ENCODE measurements at regions not wholly inside any gene's neighbourhood (a gene's known extent, or its start where the extent isn't known, plus 50 kb on each side); places are given as distances from the start of the nearest gene placed in this dataset.
"Not testable (repeated sequence)": the region's sequence is repeated elsewhere in the genome, so short reads cannot be mapped to it uniquely, and the experiment has no call there.

DNA sequence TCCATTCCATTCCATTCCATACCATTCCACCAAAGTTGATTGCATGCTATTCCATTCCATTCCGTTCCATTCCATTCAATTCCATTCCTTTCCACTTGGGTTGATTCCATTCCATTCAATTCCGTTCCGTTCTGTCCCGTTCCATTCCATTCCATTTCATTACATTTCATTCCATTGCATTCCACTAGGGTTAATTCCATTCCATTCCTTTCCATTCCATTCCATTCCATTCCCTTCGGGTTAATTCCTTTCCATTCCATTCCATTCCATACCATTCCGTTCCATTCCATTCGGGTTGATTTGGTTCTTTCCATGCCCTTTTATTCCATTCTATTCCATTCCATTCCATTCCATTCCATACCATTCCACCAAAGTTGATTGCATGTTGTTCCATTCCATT is 131.9 kb downstream of the CWH43 start:
- peaks cover 12% of the 10 kb centered on the region for H3K9me3 ChIP-seq (ENCODE audit: low read depth)
- not testable (repeated sequence) for H3K4me3 ChIP-seq; H3K4me1 ChIP-seq (ENCODE audit: low read depth); H3K36me3 ChIP-seq; DNase-seq (ENCODE audit: low read depth in 1 of 2, low spot score in 1 of 2); H3K27me3 ChIP-seq; H3K27ac ChIP-seq

DNA sequence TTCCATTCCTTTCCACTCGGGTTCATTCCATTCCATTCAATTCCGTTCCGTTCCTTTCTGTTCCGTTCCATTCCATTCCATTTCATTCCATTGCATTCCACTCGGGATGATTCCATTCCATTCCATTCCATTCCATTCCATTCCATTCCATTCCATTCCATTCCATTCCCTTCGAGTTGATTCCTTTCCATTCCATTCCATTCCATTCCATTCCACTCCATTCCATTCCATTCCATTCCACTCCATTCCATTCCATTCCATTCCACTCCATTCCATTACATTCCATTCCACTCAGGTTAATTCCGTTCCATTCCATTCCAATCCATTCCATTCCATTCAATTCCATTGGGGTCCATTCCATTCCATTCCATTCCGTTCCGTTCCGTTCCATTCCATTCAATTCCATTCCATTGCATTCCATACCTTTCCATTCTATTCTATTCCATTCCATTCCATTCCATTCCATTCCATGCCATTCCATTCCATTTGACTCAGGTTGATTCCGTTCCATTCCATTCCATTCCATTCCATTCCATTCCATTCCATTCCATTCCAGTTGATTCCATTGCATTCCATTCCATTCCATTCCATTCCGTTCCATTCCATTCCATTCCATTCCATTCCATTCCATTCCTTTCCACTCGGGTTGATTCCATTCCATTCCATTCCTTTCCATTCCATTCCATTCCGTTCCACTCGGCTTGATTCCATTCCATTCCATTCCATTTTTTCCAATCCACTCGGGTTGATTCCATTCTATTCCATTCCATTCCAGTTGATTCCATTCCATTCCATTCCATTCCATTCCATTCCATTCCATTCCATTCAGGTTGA is 132.5 kb downstream of the CWH43 start:
- H3K4me3 ChIP-seq; H3K27me3 ChIP-seq; H3K36me3 ChIP-seq; H3K4me1 ChIP-seq (ENCODE audit: low read depth); H3K27ac ChIP-seq; DNase-seq (ENCODE audit: low read depth in 1 of 2, low spot score in 1 of 2): not testable (repeated sequence)
- H3K9me3 ChIP-seq (ENCODE audit: low read depth) = peaks cover 12% of the 10 kb centered on the region

DNA sequence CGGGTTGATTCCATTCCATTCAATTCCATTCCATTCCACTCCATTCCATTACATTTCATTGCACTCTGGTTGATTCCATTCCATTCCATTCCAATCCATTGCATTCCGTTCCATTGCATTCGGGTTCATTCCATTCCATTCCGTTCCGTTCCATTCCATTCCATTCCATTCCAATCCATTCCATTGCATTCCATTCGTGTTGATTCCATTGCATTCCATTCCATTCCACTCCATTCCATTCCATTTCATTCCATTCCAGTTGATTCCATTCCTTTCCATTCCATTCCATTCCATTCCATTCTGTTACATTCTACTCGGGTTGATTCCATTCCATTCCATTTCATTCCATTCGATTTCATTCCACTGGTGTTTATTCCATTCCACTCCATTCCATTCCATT is 133.3 kb downstream of the CWH43 start:
- H3K4me1 ChIP-seq (ENCODE audit: low read depth); H3K27ac ChIP-seq; H3K4me3 ChIP-seq; H3K36me3 ChIP-seq; H3K27me3 ChIP-seq; DNase-seq (ENCODE audit: low read depth in 1 of 2, low spot score in 1 of 2): not testable (repeated sequence)
- H3K9me3 ChIP-seq (ENCODE audit: low read depth) = peaks cover 12% of the 10 kb centered on the region

DNA sequence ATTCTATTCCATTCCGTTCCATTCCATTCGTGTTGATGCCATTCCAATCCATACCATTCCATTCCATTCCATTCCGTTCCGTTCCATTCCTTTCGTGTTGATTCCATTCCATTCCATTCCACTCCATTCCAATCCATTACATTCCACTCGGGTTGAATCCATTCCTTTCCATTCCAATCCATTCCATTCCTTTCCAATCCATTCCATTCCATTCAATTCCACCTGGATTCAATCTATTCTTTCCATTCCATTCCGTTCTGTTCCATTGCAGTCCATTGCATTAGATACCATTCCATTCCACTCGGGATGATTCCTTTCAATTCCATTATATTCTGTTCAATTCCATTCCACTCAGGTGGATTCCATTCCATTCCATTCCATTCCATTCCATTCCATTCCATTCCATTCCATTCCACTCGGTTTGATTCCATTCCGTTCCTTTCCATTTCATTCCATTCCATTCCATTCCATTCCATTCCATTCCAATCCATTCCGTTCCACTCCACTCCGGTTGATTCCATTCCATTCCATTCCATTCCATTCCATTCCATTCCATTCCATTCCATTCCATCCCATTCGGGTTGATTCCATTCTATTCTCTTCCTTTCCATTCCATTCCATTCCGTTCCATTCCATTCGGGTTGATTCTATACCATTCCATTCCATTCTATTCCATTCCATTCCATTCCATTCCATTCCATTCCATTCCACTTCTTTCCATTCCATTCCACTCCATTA is 134.1 kb downstream of the CWH43 start:
- H3K9me3 ChIP-seq (ENCODE audit: low read depth) = peaks cover 12% of the 10 kb centered on the region
- not testable (repeated sequence) for H3K4me3 ChIP-seq; DNase-seq (ENCODE audit: low read depth in 1 of 2, low spot score in 1 of 2); H3K36me3 ChIP-seq; H3K27me3 ChIP-seq; H3K27ac ChIP-seq; H3K4me1 ChIP-seq (ENCODE audit: low read depth)

DNA sequence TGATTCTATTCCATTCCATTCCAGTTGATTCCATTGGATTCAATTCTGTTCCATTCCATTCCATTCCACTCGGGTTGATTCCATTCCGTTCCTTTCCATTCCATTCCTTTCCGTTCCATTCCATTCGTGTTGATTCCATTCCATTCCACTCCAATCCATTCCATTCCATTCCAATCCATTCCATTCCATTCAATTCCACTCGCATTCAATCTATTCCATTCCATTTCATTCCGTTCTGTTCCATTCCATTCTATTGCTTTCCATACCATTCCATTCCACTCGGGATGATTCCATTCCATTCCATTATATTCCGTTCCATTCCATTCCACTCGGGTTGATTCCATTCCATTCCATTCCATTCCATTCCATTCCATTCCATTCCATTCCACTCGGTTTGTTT is 134.7 kb downstream of the CWH43 start:
- not testable (repeated sequence) for H3K27me3 ChIP-seq; H3K4me1 ChIP-seq (ENCODE audit: low read depth); H3K36me3 ChIP-seq; H3K27ac ChIP-seq; H3K4me3 ChIP-seq
- H3K9me3 ChIP-seq (ENCODE audit: low read depth) = peaks cover 12% of the 10 kb centered on the region
- DNase-seq (ENCODE audit: low read depth in 1 of 2, low spot score in 1 of 2) = peak in 1 of 2 donors; percentile 50

DNA sequence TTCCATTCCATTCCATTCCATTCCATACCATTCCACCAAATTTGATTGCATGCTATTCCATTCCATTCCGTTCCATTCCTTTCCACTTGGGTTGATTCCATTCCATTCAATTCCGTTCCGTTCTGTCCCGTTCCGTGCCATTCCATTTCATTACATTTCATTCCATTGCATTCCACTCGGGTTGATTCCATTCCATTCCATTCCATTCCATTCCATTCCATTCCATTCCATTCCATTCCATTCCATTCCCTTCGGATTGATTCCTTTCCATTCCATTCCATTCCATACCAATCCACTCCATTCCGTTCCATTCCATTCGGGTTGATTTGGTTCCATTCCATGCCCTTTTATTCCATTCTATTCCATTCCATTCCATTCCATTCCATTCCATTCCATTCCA is 140.4 kb downstream of the CWH43 start:
- H3K4me3 ChIP-seq; H3K27ac ChIP-seq; H3K27me3 ChIP-seq; DNase-seq (ENCODE audit: low read depth in 1 of 2, low spot score in 1 of 2); H3K36me3 ChIP-seq; H3K9me3 ChIP-seq (ENCODE audit: low read depth); H3K4me1 ChIP-seq (ENCODE audit: low read depth): not testable (repeated sequence)

DNA sequence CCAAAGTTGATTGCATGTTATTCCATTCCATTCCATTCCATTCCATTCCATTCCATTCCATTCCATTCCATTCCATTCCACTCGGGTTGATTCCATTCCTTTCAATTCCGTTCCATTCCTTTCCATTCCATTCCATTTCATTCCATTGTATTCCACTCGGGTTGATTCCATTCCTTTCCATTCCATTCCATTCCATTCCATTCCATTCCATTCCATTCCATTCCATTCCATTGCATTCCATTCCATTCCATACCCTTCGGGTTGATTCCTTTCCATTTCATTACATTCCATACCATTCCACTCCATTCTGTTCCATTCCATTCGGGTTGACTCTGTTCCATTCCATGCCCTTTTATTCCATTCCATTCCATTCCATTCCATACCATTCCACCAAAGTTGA is 140.8 kb downstream of the CWH43 start:
- DNase-seq (ENCODE audit: low read depth in 1 of 2, low spot score in 1 of 2); H3K27me3 ChIP-seq; H3K9me3 ChIP-seq (ENCODE audit: low read depth): not testable (repeated sequence)

DNA sequence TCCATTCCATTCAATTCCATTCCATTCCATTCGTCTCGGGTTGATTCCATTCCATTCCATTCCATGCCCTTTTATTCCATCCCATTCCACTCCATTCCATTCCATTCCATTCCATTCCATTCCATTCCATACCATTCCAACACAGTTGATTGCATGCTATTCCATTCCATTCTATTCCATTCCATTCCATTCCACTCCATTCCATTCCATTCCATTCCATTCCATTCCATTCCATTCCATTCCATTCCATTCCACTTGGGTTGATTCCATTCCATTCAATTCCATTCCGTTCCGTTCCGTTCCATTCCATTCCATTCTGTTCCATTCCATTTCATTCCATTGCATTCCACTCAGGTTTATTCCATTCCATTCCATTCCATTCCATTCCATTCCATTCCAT is 143.3 kb downstream of the CWH43 start:
- H3K27ac ChIP-seq; H3K4me3 ChIP-seq; H3K9me3 ChIP-seq (ENCODE audit: low read depth); DNase-seq (ENCODE audit: low read depth in 1 of 2, low spot score in 1 of 2); H3K36me3 ChIP-seq; H3K4me1 ChIP-seq (ENCODE audit: low read depth); H3K27me3 ChIP-seq: not testable (repeated sequence)

More for the DNA sequence above, 140.8 kb downstream of the CWH43 start:
- H3K27ac ChIP-seq; H3K4me1 ChIP-seq (ENCODE audit: low read depth); H3K4me3 ChIP-seq; H3K36me3 ChIP-seq: not testable (repeated sequence)

DNA sequence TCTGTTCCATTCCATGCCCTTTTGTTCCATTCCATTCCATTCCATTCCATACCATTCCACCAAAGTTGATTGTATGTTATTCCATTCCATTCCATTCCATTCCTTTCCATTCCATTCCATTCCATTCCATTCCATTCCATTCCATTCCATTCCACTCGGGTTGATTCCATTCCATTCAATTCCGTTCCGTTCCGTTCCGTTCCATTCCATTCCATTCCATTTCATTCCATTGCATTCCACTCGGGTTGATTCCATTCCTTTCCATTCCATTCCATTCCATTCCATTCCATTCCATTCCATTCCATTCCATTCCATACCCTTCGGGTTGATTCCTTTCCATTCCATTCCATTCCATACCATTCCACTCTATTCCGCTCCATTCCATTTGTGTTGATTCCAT is 143.8 kb downstream of the CWH43 start:
- not testable (repeated sequence) for H3K9me3 ChIP-seq (ENCODE audit: low read depth)

DNA sequence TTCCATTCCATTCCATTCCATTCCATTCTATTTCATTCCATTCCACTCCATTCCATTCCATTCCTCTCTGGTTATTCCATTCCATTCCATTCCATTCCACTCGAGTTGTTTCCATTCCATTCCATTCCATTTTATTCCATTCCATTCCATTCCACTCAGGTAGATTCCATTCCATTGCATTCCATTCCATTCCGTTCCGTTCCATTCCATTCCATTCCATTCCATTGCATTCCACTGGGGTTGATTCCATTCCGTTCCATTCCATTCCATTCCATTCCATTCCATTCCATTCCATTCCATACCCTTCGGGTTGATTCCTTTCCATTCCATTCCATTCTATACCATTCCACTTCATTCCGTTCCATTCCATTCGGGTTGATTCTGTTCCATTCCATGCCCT is 144.6 kb downstream of the CWH43 start:
- not testable (repeated sequence) for H3K4me1 ChIP-seq (ENCODE audit: low read depth); H3K27me3 ChIP-seq; H3K4me3 ChIP-seq; H3K9me3 ChIP-seq (ENCODE audit: low read depth); H3K27ac ChIP-seq; DNase-seq (ENCODE audit: low read depth in 1 of 2, low spot score in 1 of 2); H3K36me3 ChIP-seq

More for the DNA sequence above, 143.8 kb downstream of the CWH43 start:
- H3K4me1 ChIP-seq (ENCODE audit: low read depth); H3K4me3 ChIP-seq; DNase-seq (ENCODE audit: low read depth in 1 of 2, low spot score in 1 of 2); H3K36me3 ChIP-seq; H3K27me3 ChIP-seq; H3K27ac ChIP-seq: not testable (repeated sequence)

DNA sequence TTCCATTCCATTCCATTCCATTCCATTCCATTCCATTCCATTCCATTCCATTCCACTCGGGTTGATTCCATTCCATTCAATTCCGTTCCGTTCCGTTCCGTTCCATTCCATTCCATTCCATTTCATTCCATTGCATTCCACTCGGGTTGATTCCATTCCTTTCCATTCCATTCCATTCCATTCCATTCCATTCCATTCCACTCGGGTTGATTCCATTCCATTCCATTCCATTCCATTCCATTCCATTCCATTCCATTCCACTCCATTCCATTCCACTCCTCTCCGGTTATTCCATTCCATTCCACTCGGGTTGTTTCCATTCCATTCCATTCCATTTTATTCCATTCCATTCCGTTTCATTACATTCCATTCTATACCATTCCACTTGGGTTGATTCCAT is 151.0 kb downstream of the CWH43 start:
- H3K4me3 ChIP-seq; H3K27me3 ChIP-seq; H3K36me3 ChIP-seq; H3K4me1 ChIP-seq (ENCODE audit: low read depth); H3K27ac ChIP-seq; H3K9me3 ChIP-seq (ENCODE audit: low read depth); DNase-seq (ENCODE audit: low read depth in 1 of 2, low spot score in 1 of 2): not testable (repeated sequence)

DNA sequence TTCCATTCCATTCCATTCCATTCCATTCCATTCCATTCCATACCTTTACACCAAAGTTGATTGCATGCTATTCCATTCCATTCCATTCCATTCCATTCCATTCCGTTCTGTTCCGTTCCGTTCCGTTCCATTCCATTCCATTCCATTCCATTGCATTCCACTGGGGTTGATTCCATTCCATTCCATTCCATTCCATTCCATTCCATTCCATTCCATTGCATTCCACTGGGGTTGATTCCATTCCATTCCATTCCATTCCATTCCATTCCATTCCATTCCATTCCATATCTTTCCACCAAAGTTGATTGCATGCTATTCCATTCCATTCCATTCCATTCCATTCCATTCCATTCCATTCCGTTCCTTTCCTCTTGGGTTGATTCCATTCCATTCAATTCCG is 151.9 kb downstream of the CWH43 start:
- H3K4me3 ChIP-seq; H3K36me3 ChIP-seq; DNase-seq (ENCODE audit: low read depth in 1 of 2, low spot score in 1 of 2); H3K4me1 ChIP-seq (ENCODE audit: low read depth); H3K9me3 ChIP-seq (ENCODE audit: low read depth); H3K27me3 ChIP-seq; H3K27ac ChIP-seq: not testable (repeated sequence)

DNA sequence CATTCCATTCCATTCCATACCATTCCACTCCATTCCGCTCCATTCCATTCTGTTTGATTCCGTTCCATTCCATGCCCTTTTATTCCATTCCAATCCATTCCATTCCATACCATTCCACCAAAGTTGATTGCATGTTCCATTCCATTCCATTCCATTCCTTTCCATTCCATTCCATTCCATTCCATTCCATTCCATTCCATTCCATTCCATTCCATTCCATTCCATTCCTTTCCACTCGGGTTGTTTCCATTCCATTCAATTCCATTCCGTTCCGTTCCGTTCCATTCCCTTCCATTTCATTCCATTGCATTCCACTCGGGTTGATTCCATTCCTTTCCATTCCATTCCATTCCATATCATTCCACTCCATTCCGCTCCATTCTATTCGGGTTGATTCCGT is 152.7 kb downstream of the CWH43 start:
- not testable (repeated sequence) for H3K9me3 ChIP-seq (ENCODE audit: low read depth); H3K27ac ChIP-seq; DNase-seq (ENCODE audit: low read depth in 1 of 2, low spot score in 1 of 2); H3K27me3 ChIP-seq; H3K36me3 ChIP-seq; H3K4me1 ChIP-seq (ENCODE audit: low read depth); H3K4me3 ChIP-seq

DNA sequence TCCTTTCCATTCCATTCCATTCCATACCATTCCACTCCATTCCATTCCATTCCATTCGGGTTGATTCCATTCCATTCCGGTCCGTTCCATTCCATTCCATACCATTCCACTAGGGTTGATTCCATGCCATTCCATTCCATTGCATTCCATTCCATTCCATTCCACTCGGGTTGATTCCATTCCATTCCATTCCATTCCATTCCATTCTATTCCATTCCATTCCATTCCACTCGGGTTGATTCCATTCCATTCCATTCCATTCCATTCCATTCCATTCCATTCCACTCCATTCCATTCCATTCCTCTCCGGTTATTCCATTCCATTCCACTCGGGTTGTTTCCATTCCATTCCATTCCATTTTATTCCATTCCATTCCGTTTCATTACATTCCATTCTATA is 153.4 kb downstream of the CWH43 start:
- not testable (repeated sequence) for H3K27me3 ChIP-seq; DNase-seq (ENCODE audit: low read depth in 1 of 2, low spot score in 1 of 2); H3K9me3 ChIP-seq (ENCODE audit: low read depth); H3K4me3 ChIP-seq; H3K4me1 ChIP-seq (ENCODE audit: low read depth); H3K27ac ChIP-seq; H3K36me3 ChIP-seq
